Right lobe of liver (tissue), 4 donors: ENCODE measurements at regions not wholly inside any gene's neighbourhood (a gene's known extent, or its start where the extent isn't known, plus 50 kb on each side); places are given as distances from the start of the nearest gene placed in this dataset.

ENCODE experiments used
- CTCF ChIP-seq, 4 donors: fragments of 200-600 bp in 3 of 4; fragments of 450-650 bp in 1 of 4; IDR thresholded peaks; one replicate each; pipeline versions ENCODE4 v1.5.1 to v1.8.0; 2016 to 2022; ENCODE audit warnings: antibody characterized with exemption in 4 of 4, mild to moderate bottlenecking in 2 of 4
- POLR2A ChIP-seq: fragments of 450-650 bp; IDR thresholded peaks from one replicate; pipeline ENCODE4 v1.6.1; 2017; ENCODE audit warnings: antibody characterized with exemption, mild to moderate bottlenecking
- donor health status: DM: no; HTN: no; CAD: no.
- donor health status: DM: no; HTN: no; CAD: no.
- donor health status: DM: no; HTN: yes; CAD: no.

- TF ChIP-seq CTCF (IDR thresholded peaks at IDR 0.05) (peak; percentile 28 to 48 (median 40)), POLR2A (no peak)
These were observed 59.5 kb upstream of the KDR start for GRCh38 chr4:55184600-55185523.
